Caki2 (cell line): ENCODE measurements at regions not wholly inside any gene's neighbourhood (a gene's known extent, or its start where the extent isn't known, plus 50 kb on each side); places are given as distances from the start of the nearest gene placed in this dataset.

Source experiments
- DNase-seq: peaks from one replicate; pipeline ENCODE4 v3.0.0-alpha.2; 2015; ENCODE audit warnings: low read depth
- in situ Hi-C: cut with HindIII; loops from 2 replicates; pipeline ENCODE4 v1.10.0; 2016; ENCODE audit warnings: low sequenced_read_pairs, low pct_unique_long_range_greater_than_20kb, mixed read lengths

- in situ Hi-C loops: no loop called here
- DNase-seq: no peak
Observed at GRCh38 chr20:21456207-21456606, 57.7 kb downstream of the NKX2-2 start.

- DNase-seq: no peak
- in situ Hi-C loops: no loop called here
Observed at GRCh38 chr20:21453690-21454089, 56.4 kb upstream of the NKX2-4 start.

DNA sequence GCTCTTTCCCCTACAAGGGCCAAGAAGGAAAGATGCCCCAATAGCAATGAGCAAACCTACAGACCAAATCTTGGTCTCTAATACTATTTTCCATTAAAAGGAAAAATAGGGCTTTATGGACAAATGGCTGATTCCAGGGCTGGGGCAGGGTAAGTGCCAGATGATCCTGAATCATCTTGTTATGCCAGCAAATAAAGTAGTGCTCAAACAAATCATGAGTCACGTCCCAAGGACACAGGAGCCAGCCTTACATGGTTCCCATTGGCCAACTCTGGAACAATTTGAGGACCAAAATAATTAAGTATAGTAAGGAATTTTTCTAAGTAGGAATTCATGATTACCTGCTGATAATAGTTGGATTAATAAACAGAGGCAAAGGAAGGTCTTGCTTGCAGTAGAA lies 53.2 kb upstream of the NKX2-4 start:
- DNase-seq: peak; percentile 12
- in situ Hi-C loops: no loop called here
